Hematopoietic multipotent progenitor cell treated with erythropoietin and hydrocortisone succinate and interleukin-3 and kit ligand, for 17 days (in vitro differentiated cells): ENCODE measurements at regions not wholly inside any gene's neighbourhood (a gene's known extent, or its start where the extent isn't known, plus 50 kb on each side); places are given as distances from the start of the nearest gene placed in this dataset.
"Not testable (repeated sequence)": the region's sequence is repeated elsewhere in the genome, so short reads cannot be mapped to it uniquely, and the experiment has no call there.

Experiments used
- DNase-seq: peaks from one replicate; pipeline ENCODE4 v3.0.0-alpha.2; 2015; ENCODE audit warnings: low spot score

- DNase-seq: no peak
Measured at GRCh38 chr4:189828081-189828697, 112.5 kb upstream of the FRG1 start.

DNA sequence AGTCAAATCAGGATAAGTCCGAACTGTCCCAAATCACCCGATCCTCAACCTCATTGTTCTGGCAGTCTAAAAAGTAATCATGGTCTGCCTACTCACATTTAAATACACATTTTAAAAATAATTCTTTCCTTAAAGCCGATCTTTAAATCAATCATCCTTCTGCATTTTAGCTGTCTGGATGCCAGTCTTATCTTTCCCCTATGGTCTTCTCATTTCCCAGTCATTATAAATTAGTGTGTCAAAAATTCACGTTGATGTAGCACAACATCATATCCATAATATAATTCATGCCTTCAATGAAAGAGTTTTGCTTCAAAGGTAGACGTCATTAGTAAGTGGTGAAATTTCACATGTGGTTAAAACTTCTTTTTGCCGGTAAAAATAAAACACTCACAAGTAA is 108.1 kb upstream of the FRG1 start:
- DNase-seq: no peak

DNA sequence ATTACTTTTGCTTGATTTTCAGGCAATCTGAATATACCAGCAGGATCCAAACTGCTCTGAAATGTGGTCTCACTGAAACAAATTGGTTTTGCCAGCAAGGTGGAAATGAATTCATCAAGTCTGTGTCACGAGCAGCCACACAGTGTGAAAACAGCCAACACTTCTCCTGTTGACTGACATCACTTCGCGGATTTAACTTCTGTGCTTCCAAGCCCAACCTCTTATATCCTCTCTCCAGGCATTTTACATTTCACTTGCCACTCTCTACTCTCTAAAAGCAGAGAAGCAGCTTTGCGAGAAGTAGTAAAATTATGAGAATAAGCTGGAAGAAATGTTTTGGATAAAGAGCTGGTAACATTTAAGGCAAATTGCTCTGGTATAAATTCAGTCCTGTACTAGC is 106.1 kb upstream of the FRG1 start:
- no peak for DNase-seq

DNA sequence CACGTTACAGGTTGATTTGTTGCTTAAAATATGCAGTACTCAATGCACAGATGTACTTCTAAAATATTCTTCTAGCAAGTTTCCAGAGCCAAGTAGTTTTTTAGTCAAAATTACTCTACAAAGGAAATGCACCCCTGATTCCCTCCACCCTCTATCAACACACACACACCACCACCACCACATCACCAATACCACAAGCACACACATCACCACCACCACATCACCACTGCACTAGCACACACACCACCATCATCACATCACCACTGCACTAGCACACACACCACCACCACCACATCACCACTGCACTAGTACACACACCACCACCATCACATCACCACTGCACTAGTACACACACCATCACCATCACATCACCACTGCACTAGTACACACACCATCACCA is 105.2 kb upstream of the FRG1 start:
- DNase-seq: no peak

DNA sequence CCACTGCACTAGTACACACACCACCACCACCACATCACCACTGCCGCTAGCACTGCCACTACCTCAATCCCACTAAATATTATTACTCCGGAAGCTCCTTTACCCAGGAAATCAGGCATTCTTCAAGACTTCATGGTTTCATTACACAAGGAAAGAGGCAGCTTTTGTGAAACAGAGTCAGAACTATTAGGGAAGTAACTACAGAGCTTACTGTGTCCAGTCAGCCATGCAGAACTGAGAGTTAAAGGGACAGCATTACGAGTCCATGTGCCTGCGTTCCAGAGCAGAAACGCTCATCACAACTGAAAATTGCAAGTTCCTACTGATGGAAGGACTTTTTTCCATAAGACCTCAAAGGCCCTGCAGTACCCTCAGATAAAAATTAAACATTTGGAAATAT is 103.2 kb upstream of the FRG1 start:
- no peak for DNase-seq

DNA sequence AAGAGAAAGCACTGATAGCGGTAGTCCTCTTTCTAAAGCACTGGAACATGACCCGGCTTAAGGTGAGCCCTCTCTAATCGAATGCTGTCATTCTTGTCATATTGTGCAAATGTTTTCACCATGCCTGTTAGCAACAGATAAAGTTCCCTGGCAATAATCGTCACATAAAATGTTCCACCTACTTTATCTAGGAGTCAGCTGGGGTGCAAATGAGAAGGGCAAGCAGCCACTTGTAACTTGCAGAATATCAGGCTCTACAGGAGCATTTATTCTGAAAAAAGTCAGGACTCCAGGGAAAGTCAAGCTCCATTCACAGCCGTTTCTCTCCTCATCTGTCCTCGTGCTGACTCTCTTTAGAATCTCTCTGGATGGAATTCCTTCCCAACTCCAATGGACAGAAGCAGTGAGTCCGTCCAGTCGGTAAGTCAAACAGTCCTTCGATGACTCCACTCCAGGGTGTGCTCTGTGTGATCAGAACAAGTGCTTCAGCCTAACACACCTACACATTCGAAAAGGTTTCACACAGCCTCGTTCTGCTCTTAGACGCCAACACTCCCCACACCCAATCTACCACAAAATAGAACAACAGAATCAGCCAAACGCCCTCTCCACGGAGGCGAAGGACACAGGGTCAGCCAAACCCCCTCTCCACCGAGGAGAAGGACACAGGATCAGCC is 101.7 kb upstream of the FRG1 start:
- DNase-seq: peak; percentile 66

- no peak for DNase-seq
Measured at GRCh38 chr4:189840356-189840755, 100.3 kb upstream of the FRG1 start.

GRCh38 chr4:189843413-189844009 is 97.2 kb upstream of the FRG1 start:
- DNase-seq: no peak

- no peak for DNase-seq
Measured at GRCh38 chr4:189845145-189845846, 95.4 kb upstream of the FRG1 start.

GRCh38 chr4:189846094-189846493 is 94.6 kb upstream of the FRG1 start:
- not testable (repeated sequence) for DNase-seq

DNA sequence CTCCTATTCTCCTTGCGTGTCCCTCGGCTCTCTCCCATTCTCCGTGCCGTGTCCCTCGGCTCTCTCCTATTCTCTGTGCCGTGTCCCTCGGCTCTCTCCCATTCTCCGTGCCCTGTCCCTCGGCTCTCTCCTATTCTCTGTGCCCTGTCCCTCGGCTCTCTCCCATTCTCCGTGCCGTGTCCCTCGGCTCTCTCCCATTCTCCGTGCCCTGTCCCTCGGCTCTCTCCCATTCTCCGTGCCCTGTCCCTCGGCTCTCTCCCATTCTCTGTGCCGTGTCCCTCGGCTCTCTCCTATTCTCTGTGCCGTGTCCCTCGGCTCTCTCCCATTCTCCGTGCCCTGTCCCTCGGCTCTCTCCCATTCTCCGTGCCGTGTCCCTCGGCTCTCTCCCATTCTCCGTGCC is 94.1 kb upstream of the FRG1 start:
- DNase-seq: not testable (repeated sequence)

DNA sequence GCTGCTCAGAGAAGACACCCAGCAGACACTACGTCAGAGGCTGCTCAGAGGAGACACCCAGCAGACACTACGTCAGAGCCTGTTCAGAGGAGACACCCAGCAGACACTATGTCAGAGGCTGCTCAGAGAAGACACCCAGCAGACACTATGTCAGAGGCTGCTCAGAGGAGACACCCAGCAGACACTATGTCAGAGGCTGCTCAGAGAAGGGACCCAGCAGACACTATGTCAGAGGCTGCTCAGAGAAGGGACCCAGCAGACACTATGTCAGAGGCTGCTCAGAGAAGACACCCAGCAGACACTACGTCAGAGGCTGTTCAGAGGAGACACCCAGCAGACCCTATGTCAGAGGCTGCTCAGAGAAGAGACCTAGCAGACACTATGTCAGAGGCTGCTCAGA is 92.0 kb upstream of the FRG1 start:
- DNase-seq: peak; percentile 24

- DNase-seq: no peak
Measured at GRCh38 chr4:189850239-189850856, 90.3 kb upstream of the FRG1 start.

GRCh38 chr4:189858435-189858834 is 82.2 kb upstream of the FRG1 start:
- no peak for DNase-seq

DNA sequence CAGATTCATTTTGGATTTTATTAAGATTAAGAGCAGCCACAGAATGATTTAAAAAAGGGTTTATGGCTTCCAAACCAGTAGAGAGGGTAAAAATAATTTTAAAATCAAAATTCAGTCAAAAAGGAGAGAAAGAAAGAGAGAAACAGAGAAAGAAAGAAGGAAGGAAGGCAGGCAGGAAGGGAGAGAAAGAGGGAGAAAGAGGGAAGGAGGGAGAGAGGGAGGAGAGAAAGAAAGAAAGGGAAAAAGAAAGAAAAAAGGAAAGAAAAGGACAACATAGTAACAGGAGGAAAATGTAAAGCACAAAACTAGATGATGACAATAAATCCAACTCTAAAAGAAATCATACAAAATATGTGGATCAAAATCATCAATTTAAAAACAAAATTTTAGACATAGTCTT is 79.6 kb upstream of the FRG1 start:
- DNase-seq: no peak

DNA sequence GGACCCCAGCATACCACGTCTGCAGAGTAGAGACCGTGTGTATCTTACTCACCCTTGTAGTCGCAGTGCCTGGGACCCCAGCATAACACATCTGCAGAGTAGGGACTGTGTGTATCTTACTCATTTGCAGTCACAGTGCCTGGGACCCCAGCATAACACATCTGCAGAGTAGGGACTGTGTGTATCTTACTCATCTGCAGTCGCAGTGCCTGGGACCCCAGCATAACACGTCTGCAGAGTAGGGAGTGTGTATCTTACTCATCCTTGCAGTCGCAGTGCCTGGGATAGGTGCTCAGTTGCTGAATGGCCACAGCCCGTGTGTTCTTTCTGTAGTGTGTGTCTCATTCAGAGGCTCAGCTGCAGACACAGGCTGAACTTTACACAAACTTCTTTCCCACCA is 71.4 kb upstream of the FRG1 start:
- DNase-seq: no peak

DNA sequence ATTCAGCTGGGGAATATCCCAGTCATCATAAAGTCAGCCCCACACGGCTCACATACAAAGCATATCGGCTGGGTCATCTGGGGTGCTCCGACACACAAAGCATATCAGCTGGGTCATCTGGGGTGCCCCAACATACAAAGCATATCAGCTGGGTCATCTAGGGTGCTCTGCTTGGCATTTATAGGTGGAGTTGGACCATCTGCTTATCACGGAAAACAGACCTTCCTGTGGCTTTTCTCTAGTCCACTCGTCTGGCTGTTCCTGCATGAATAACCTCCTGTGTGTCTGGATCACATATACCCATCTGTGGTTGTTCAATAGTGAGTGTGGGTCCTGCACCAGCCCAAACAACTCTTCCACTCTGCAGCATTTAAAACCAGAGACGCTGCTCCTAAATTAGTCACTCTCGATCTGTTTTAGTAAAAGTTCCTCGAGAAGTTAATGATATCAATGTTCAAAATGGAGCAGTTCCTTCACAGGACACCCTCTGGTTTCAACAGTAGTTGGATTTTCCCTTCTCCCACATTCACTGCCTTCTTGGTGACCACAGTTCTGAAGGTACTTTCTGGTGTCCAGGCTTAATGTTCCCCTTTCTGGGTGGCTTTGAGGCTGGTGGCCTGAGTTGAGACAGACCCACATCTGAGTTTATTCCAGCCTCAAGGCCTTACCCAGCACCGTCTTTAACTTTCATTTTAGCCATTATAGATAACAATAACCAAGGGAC is 70.0 kb upstream of the FRG1 start:
- DNase-seq: peak; percentile 15

DNA sequence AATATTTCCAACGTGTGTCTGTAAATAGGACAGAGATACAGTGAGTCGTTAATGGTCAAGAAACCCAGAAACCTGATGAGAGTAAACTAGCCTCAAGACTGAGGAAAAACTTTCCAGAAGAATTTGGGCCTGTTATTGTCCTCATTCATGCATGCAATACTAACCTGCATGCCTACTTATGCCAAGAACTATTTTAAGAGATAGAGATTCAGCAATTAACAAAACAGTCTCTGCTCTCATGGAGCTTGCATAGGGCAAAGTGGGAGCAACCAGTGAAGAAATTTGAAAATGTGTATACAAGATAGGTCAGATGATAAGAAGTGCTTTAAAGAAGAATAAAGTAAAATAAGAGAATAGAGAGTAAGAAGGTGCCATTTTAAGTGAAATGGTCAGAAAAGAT is 66.1 kb upstream of the FRG1 start:
- DNase-seq: no peak

DNA sequence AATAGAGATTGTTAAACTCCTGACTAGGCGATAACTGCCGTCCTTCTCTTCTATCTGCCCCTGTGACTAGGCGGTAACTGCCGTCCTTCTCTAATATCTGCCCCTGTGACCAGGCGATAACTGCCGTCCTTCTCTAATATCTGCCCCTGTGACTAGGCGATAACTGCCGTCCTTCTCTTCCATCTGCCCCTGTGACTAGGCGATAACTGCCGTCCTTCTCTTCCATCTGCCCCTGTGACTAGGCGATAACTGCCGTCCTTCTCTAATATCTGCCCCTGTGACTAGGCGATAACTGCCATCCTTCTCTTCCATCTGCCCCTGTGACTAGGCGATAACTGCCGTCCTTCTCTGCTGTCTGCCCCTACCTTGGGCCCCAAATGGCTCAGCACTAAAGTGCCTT is 59.5 kb upstream of the FRG1 start:
- not testable (repeated sequence) for DNase-seq

GRCh38 chr4:189888407-189888806 is 52.3 kb upstream of the FRG1 start:
- DNase-seq: not testable (repeated sequence)
